OCI-LY3 (cell line): ENCODE measurements at regions not wholly inside any gene's neighbourhood (a gene's known extent, or its start where the extent isn't known, plus 50 kb on each side); places are given as distances from the start of the nearest gene placed in this dataset.

Experiments
- H2AFZ ChIP-seq: fragments of 200-600, 300-600 bp; shearing (Covaris generic); 2 replicates; pipeline ENCODE4 v1.6.0; 2014; ENCODE audit warnings: antibody characterized with exemption, low read depth, low read length
- H3K27ac ChIP-seq: fragments of 200-600, 300-600 bp; sonication (generic); 2 replicates; pipeline ENCODE4 v1.5.1; 2014; ENCODE audit warnings: mild to moderate bottlenecking, low read length, moderate library complexity, mixed read lengths
- H3K27me3 ChIP-seq: fragments of 200-600, 300-600 bp; sonication (generic); 2 replicates; pipeline ENCODE4 v1.6.1; 2014; ENCODE audit warnings: low read depth, low read length, mixed read lengths
- H3K36me3 ChIP-seq: fragments of 200-600, 300-600 bp; sonication (generic); replicated peaks from 2 replicates; pipeline ENCODE3; 2014; ENCODE audit warnings: low read depth, low read length, mixed read lengths
- H3K4me1 ChIP-seq: fragments of 300-600, 200-600 bp; sonication (generic); 2 replicates; pipeline ENCODE4 v1.6.1; 2014; ENCODE audit warnings: low read length, mixed read lengths
- H3K4me2 ChIP-seq: fragments of 200-600, 300-600 bp; sonication (generic); 2 replicates; pipeline ENCODE4 v1.6.1; 2014; ENCODE audit warnings: low read length, mixed read lengths
- H3K4me3 ChIP-seq: fragments of 300-600, 200-600 bp; sonication (generic); 2 replicates; pipeline ENCODE4 v1.5.1; 2014; ENCODE audit warnings: antibody characterized with exemption, mild to moderate bottlenecking, low read length, moderate library complexity
- H3K79me2 ChIP-seq: fragments of 300-600, 200-600 bp; shearing (Covaris generic); 2 replicates; pipeline ENCODE4 v1.6.1; 2014; ENCODE audit warnings: mild to moderate bottlenecking, low read length, mixed read lengths
- H3K9ac ChIP-seq: fragments of 300-600, 200-600 bp; shearing (Covaris generic); 2 replicates; pipeline ENCODE4 v1.6.0; 2014; ENCODE audit warnings: mild to moderate bottlenecking, low read length, moderate library complexity
- H3K9me3 ChIP-seq: fragments of 200-600, 300-600 bp; shearing (Covaris generic); 2 replicates; pipeline ENCODE4 v1.6.1; 2014; ENCODE audit warnings: low read length, mixed read lengths; ENCODE audit not compliant: insufficient read depth
- H4K20me1 ChIP-seq: fragments of 200-600, 300-600 bp; sonication (generic); 2 replicates; pipeline ENCODE4 v1.6.1; 2016; ENCODE audit warnings: low read length, mixed read lengths; ENCODE audit not compliant: insufficient read depth
- CTCF ChIP-seq: fragments of 200-600, 300-600 bp; sonication (generic); IDR thresholded peaks from 2 replicates; pipeline ENCODE4 v1.5.1; 2014; ENCODE audit warnings: antibody characterized with exemption, low read length, low read depth
- EZH2phosphoT487 ChIP-seq: fragments of 200-600 bp; shearing (Covaris generic); IDR thresholded peaks from 2 replicates; pipeline ENCODE4 v1.6.1; 2018; ENCODE audit warnings: antibody characterized with exemption, mixed run types, low read depth

GRCh38 chr10:71040343-71040742, 152.0 kb upstream of the PCBD1 start:
- Histone ChIP-seq H3K4me1 (no peaks in the 10 kb centered on the region), H3K27me3 (no peaks in the 10 kb centered on the region), H3K9ac (no peak overlapping the region), H3K79me2 (no peaks in the 10 kb centered on the region), H3K9me3 (no peaks in the 10 kb centered on the region), H2AFZ (no peak overlapping the region), H3K4me2 (no peak overlapping the region), H3K27ac (no peak overlapping the region), H4K20me1 (no peaks in the 10 kb centered on the region), H3K36me3 (no peaks in the 10 kb centered on the region), H3K4me3 (no peak overlapping the region)
- no peak for TF ChIP-seq CTCF
- TF ChIP-seq EZH2phosphoT487: no peak

GRCh38 chr10:71040846-71041605, 152.7 kb upstream of the PCBD1 start:
- H3K4me1 ChIP-seq: no peaks in the 10 kb centered on the region
- H3K79me2 ChIP-seq: no peaks in the 10 kb centered on the region
- no peak overlapping the region for H3K27ac ChIP-seq
- no peak for TF ChIP-seq EZH2phosphoT487
- no peak for TF ChIP-seq CTCF
- H3K4me3 ChIP-seq: no peak overlapping the region
- H3K27me3 ChIP-seq: no peaks in the 10 kb centered on the region
- no peak overlapping the region for H2AFZ ChIP-seq
- H3K9me3 ChIP-seq: no peaks in the 10 kb centered on the region
- no peak overlapping the region for H3K4me2 ChIP-seq
- no peaks in the 10 kb centered on the region for H3K36me3 ChIP-seq
- no peaks in the 10 kb centered on the region for H4K20me1 ChIP-seq
- no peak overlapping the region for H3K9ac ChIP-seq

GRCh38 chr10:71042216-71042615, 153.9 kb upstream of the PCBD1 start:
- no peak overlapping the region for H3K4me2 ChIP-seq
- H3K9ac ChIP-seq: no peak overlapping the region
- H3K9me3 ChIP-seq: no peaks in the 10 kb centered on the region
- no peaks in the 10 kb centered on the region for H3K79me2 ChIP-seq
- H3K27me3 ChIP-seq: no peaks in the 10 kb centered on the region
- H4K20me1 ChIP-seq: no peaks in the 10 kb centered on the region
- TF ChIP-seq EZH2phosphoT487 (no peak), CTCF (no peak)
- H2AFZ ChIP-seq: no peak overlapping the region
- H3K4me1 ChIP-seq: no peaks in the 10 kb centered on the region
- H3K27ac ChIP-seq: no peak overlapping the region
- H3K36me3 ChIP-seq: no peaks in the 10 kb centered on the region
- H3K4me3 ChIP-seq: no peak overlapping the region

GRCh38 chr10:71042699-71043098, 154.3 kb upstream of the PCBD1 start:
- Histone ChIP-seq H3K36me3 (no peaks in the 10 kb centered on the region), H4K20me1 (no peaks in the 10 kb centered on the region), H3K4me2 (no peak overlapping the region), H3K4me1 (no peaks in the 10 kb centered on the region), H3K79me2 (no peaks in the 10 kb centered on the region), H3K27ac (no peak overlapping the region), H3K4me3 (no peak overlapping the region), H2AFZ (no peak overlapping the region), H3K9ac (no peak overlapping the region), H3K27me3 (no peaks in the 10 kb centered on the region), H3K9me3 (no peaks in the 10 kb centered on the region)
- TF ChIP-seq CTCF: no peak
- TF ChIP-seq EZH2phosphoT487: no peak
